ENCODE measurements at regions not wholly inside any gene's neighbourhood (a gene's known extent, or its start where the extent isn't known, plus 50 kb on each side); places are given as distances from the start of the nearest gene placed in this dataset.
"Not testable (repeated sequence)": the region's sequence is repeated elsewhere in the genome, so short reads cannot be mapped to it uniquely, and the experiment has no call there.

DNA sequence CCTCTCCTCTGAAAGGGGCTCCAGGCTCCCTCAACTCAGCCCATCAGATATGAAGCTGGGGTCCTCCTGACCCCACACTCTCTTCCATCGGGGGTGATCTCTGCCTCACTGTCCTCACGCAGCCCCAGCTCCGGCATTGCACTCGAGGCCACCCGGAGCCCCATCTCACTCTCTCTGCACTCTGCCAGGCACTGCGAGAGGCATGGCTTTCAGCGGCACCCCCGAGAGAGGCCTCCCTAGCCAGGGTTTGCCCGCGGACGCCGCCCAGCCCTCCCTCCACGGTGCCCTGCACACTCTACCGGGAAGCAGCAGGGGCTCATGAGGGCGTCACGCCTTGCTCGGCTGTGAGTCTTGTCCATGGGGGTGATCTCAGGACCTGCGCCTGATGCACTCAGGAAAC, 436.2 kb downstream of the BRD1 start:
- DNase-seq (no peak), ATAC-seq (ENCODE audit: low read depth) (no peak)
- Histone ChIP-seq H3K79me2 (ENCODE audit: control insufficient read depth, insufficient read depth, low read length) (no peaks in the 10 kb centered on the region), H3K27ac (ENCODE audit: low read length in 2 of 2) (no peak overlapping the region), H3K27me3 (replicated peaks in 1 of 4; ENCODE audit: control extremely low read depth in 1 of 4, control insufficient read depth in 3 of 4, insufficient read depth in 4 of 4, low read length in 3 of 4) (no peaks in the 10 kb centered on the region), H2AFZ (ENCODE audit: insufficient read depth, low read depth, low read length, poor library complexity, severe bottlenecking) (no peak overlapping the region), H3K4me3 (ENCODE audit: control extremely low read depth in 1 of 5, extremely low read depth in 1 of 5, insufficient read depth in 1 of 5, low read depth in 2 of 5, low read length in 4 of 5) (no peak overlapping the region), H3K4me1 (ENCODE audit: control insufficient read depth in 2 of 2, insufficient read depth in 2 of 2, low read length in 2 of 2) (no peaks in the 10 kb centered on the region), H3K4me2 (replicated peaks; ENCODE audit: low read depth, low read length, poor library complexity, severe bottlenecking) (no peak overlapping the region), H4K20me1 (ENCODE audit: control insufficient read depth, insufficient read depth, low read length, poor library complexity, severe bottlenecking) (no peaks in the 10 kb centered on the region), H3K36me3 (replicated peaks in 1 of 2; ENCODE audit: control extremely low read depth in 1 of 2, control insufficient read depth in 1 of 2, extremely low read depth in 1 of 2, insufficient read depth in 2 of 2, low read length in 1 of 2) (no peaks in the 10 kb centered on the region), H3K9me3 (ENCODE audit: control extremely low read depth in 1 of 3, control insufficient read depth in 2 of 3, insufficient read depth in 1 of 3, low read length in 2 of 3) (peaks cover 0 to 45% (median 0%) of the 10 kb centered on the region in 3 donors), H3K9ac (ENCODE audit: low read length) (no peak overlapping the region)
- peaks cover 2% of the 10 kb centered on the region for H3K9me3 Mint-ChIP-seq (ENCODE audit: insufficient read depth)
- POLR2A ChIA-PET: no interaction called here
- H3K27me3 Mint-ChIP-seq: peaks cover 9% of the 10 kb centered on the region
- no peaks in the 10 kb centered on the region for H3K4me1 Mint-ChIP-seq
- intact Hi-C loops (cut with micrococcal nuclease): no loop called here
- CTCF ChIA-PET: interaction anchor here (1.4 kb wide), 1 partner anchor 10 kb away, joined by 3 read pairs; no protein-coding TSS in a partner anchor
- no peak overlapping the region for H3K27ac Mint-ChIP-seq
- no peak overlapping the region for H3K4me3 Mint-ChIP-seq
- WGBS (ENCODE audit: insufficient coverage): 80% methylated on average over 18 of the region's 18 CpGs
- TF ChIP-seq, protein P1, sequence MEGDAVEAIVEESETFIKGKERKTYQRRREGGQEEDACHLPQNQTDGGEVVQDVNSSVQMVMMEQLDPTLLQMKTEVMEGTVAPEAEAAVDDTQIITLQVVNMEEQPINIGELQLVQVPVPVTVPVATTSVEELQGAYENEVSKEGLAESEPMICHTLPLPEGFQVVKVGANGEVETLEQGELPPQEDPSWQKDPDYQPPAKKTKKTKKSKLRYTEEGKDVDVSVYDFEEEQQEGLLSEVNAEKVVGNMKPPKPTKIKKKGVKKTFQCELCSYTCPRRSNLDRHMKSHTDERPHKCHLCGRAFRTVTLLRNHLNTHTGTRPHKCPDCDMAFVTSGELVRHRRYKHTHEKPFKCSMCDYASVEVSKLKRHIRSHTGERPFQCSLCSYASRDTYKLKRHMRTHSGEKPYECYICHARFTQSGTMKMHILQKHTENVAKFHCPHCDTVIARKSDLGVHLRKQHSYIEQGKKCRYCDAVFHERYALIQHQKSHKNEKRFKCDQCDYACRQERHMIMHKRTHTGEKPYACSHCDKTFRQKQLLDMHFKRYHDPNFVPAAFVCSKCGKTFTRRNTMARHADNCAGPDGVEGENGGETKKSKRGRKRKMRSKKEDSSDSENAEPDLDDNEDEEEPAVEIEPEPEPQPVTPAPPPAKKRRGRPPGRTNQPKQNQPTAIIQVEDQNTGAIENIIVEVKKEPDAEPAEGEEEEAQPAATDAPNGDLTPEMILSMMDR (IDR thresholded peaks at IDR 0.05): no peak
- TF ChIP-seq EZH2 (IDR thresholded peaks at IDR 0.05; ENCODE audit: borderline replicate concordance, insufficient read depth, low read depth, low read length, poor library complexity, severe bottlenecking): no peak

DNA sequence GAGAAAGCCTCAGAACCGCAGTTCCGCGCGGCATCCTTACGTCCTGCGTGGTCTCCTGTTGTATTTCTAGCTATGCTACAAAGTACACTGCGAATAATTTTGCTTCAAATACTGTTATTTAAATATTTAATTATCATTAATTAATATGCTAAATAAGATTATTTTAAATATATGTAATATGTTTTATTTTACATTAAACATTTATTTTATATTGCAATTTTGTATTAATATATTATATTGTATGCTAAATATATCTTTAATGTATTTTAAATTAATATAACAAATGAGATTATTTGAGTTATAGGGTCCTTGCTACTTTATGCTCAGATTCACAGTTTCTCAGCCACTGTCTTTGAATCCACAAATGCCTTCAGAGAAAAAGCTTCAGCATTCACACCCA, 436.7 kb downstream of the BRD1 start:
- no peaks in the 10 kb centered on the region for H3K4me1 ChIP-seq (ENCODE audit: control insufficient read depth in 2 of 2, insufficient read depth in 2 of 2, low read length in 2 of 2)
- POLR2A ChIA-PET: no interaction called here
- intact Hi-C loops (cut with micrococcal nuclease): no loop called here
- H3K27me3 ChIP-seq (replicated peaks in 1 of 4; ENCODE audit: control extremely low read depth in 1 of 4, control insufficient read depth in 3 of 4, insufficient read depth in 4 of 4, low read length in 3 of 4): no peaks in the 10 kb centered on the region
- H3K27me3 Mint-ChIP-seq: peaks cover 9% of the 10 kb centered on the region
- H3K4me2 ChIP-seq (replicated peaks; ENCODE audit: low read depth, low read length, poor library complexity, severe bottlenecking): no peak overlapping the region
- no peak overlapping the region for H2AFZ ChIP-seq (ENCODE audit: insufficient read depth, low read depth, low read length, poor library complexity, severe bottlenecking)
- H3K9ac ChIP-seq (ENCODE audit: low read length): no peak overlapping the region
- no peaks in the 10 kb centered on the region for H3K4me1 Mint-ChIP-seq
- CTCF ChIA-PET: no interaction called here
- DNase-seq: no peak
- WGBS (ENCODE audit: insufficient coverage): no CpG with 5 or more reads among the region's 7 CpGs
- peaks cover 0 to 42% (median 0%) of the 10 kb centered on the region in 3 donors for H3K9me3 ChIP-seq (ENCODE audit: control extremely low read depth in 1 of 3, control insufficient read depth in 2 of 3, insufficient read depth in 1 of 3, low read length in 2 of 3)
- no peaks in the 10 kb centered on the region for H4K20me1 ChIP-seq (ENCODE audit: control insufficient read depth, insufficient read depth, low read length, poor library complexity, severe bottlenecking)
- no peaks in the 10 kb centered on the region for H3K36me3 ChIP-seq (replicated peaks in 1 of 2; ENCODE audit: control extremely low read depth in 1 of 2, control insufficient read depth in 1 of 2, extremely low read depth in 1 of 2, insufficient read depth in 2 of 2, low read length in 1 of 2)
- H3K9me3 Mint-ChIP-seq (ENCODE audit: insufficient read depth): peaks cover 2% of the 10 kb centered on the region
- H3K4me3 ChIP-seq (ENCODE audit: control extremely low read depth in 1 of 5, extremely low read depth in 1 of 5, insufficient read depth in 1 of 5, low read depth in 2 of 5, low read length in 4 of 5): no peak overlapping the region
- no peak overlapping the region for H3K4me3 Mint-ChIP-seq
- no peaks in the 10 kb centered on the region for H3K79me2 ChIP-seq (ENCODE audit: control insufficient read depth, insufficient read depth, low read length)
- no peak for ATAC-seq (ENCODE audit: low read depth)
- H3K27ac ChIP-seq (ENCODE audit: low read length in 2 of 2): no peak overlapping the region
- H3K27ac Mint-ChIP-seq: no peak overlapping the region
- TF ChIP-seq EZH2 (IDR thresholded peaks at IDR 0.05; ENCODE audit: borderline replicate concordance, insufficient read depth, low read depth, low read length, poor library complexity, severe bottlenecking): no peak
- TF ChIP-seq, protein P1 (IDR thresholded peaks at IDR 0.05): no peak

DNA sequence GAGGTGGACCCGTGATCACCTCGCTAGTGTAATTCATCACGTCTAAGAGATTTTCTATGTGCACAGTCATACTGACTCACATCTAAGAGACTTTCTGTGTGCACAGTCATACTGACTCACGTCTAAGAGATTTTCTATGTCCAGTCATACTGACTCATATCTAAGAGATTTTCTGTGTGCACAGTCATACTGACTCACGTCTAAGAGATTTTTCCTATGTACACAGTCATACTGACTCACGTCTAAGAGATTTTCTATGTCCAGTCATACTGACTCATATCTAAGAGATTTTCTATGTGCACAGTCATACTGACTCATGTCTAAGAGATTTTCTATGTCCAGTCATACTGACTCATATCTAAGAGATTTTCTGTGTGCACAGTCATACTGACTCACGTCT, 443.8 kb downstream of the BRD1 start:
- H3K4me2 ChIP-seq (replicated peaks; ENCODE audit: low read depth, low read length, poor library complexity, severe bottlenecking); H3K27ac Mint-ChIP-seq; ATAC-seq (ENCODE audit: low read depth); H3K27me3 Mint-ChIP-seq; H4K20me1 ChIP-seq (ENCODE audit: control insufficient read depth, insufficient read depth, low read length, poor library complexity, severe bottlenecking); POLR2A ChIA-PET; CTCF ChIA-PET; H3K4me1 ChIP-seq (ENCODE audit: control insufficient read depth in 2 of 2, insufficient read depth in 2 of 2, low read length in 2 of 2); H3K27ac ChIP-seq (ENCODE audit: low read length in 2 of 2); H2AFZ ChIP-seq (ENCODE audit: insufficient read depth, low read depth, low read length, poor library complexity, severe bottlenecking); H3K4me3 ChIP-seq (ENCODE audit: control extremely low read depth in 1 of 5, extremely low read depth in 1 of 5, insufficient read depth in 1 of 5, low read depth in 2 of 5, low read length in 4 of 5); intact Hi-C loops (cut with micrococcal nuclease); DNase-seq; H3K9me3 Mint-ChIP-seq (ENCODE audit: insufficient read depth); H3K79me2 ChIP-seq (ENCODE audit: control insufficient read depth, insufficient read depth, low read length); H3K27me3 ChIP-seq (replicated peaks in 1 of 4; ENCODE audit: control extremely low read depth in 1 of 4, control insufficient read depth in 3 of 4, insufficient read depth in 4 of 4, low read length in 3 of 4); H3K36me3 ChIP-seq (replicated peaks in 1 of 2; ENCODE audit: control extremely low read depth in 1 of 2, control insufficient read depth in 1 of 2, extremely low read depth in 1 of 2, insufficient read depth in 2 of 2, low read length in 1 of 2); H3K4me3 Mint-ChIP-seq; H3K9ac ChIP-seq (ENCODE audit: low read length): not testable (repeated sequence)
- peaks cover 14% of the 10 kb centered on the region for H3K4me1 Mint-ChIP-seq
- WGBS (ENCODE audit: insufficient coverage): 66% methylated on average over 3 of the region's 7 CpGs
- H3K9me3 ChIP-seq (ENCODE audit: control extremely low read depth in 1 of 3, control insufficient read depth in 2 of 3, insufficient read depth in 1 of 3, low read length in 2 of 3): peaks cover 0 to 25% (median 10%) of the 10 kb centered on the region in 3 donors
